K562 (cell line): ENCODE measurements at regions not wholly inside any gene's neighbourhood (a gene's known extent, or its start where the extent isn't known, plus 50 kb on each side); places are given as distances from the start of the nearest gene placed in this dataset.

Source experiments
- ATAC-seq: fragments of 200-7000 bp; cut with Tn5 transposase; 3 replicates; pipeline ENCODE4 v1.9.1; 2020; ENCODE audit warnings: moderate library complexity
- BruUV-seq: library from RNA; stranded (reverse); fragments of 400-500 nt; replicated peaks from 2 replicates; lab custom pipeline; 2021; lab: Mats Ljungman, UMichigan
- CTCF ChIA-PET: fragments of 300-600 bp; formaldehyde crosslinking; extraction: SDS; loops from one replicate; lab custom pipeline; 2021; ENCODE audit warnings: low intra/inter-chr PET ratio; lab: Yijun Ruan, JAX
- POLR2A ChIA-PET: fragments of 300-600, 350-650 bp; sonication (Branson Sonifier 250); formaldehyde crosslinking; extraction: SDS; loops from one replicate; lab custom pipeline; 2021; ENCODE audit warnings: antibody characterized with exemption, inconsistent platforms; lab: Yijun Ruan, JAX
- DNase-seq, 4 experiments: peaks; one replicate each; pipeline versions ENCODE4 v3.0.0 to v3.0.0-alpha.2; 2011 to 2018; ENCODE audit warnings: low spot score in 3 of 4, mixed read lengths in 3 of 4; ENCODE audit errors: extremely low read depth in 1 of 4
- FAIRE-seq: peaks from 2 replicates; lab custom pipeline; 2011; peaks lifted over from hg19 to GRCh38; lab: Jason Lieb, UNC
- H2AFZ ChIP-seq: 2 replicates; pipeline ENCODE4 v1.6.0; 2011; ENCODE audit warnings: low read depth, low read length, control low read depth, inconsistent platforms
- H3K27ac ChIP-seq: fragments of 200-600 bp; 3 replicates; pipeline ENCODE4 v1.8.0; 2011; ENCODE audit warnings: low read depth, mild to moderate bottlenecking, control low read depth, inconsistent platforms, low read length, moderate library complexity, mixed read lengths; ENCODE audit errors: extremely low read depth
- H3K27me3 ChIP-seq, 2 experiments: fragments of 300-600 bp in 1 of 2; 2 replicates in 1 of 2; 3 replicates in 1 of 2; pipeline versions ENCODE4 v1.6.0 to v1.8.0; 2011; ENCODE audit warnings: inconsistent platforms in 2 of 2, low read length in 2 of 2, mild to moderate bottlenecking in 1 of 2, mixed read lengths in 1 of 2, moderate library complexity in 1 of 2; ENCODE audit not compliant: control insufficient read depth in 2 of 2, insufficient read depth in 2 of 2
- H3K36me3 ChIP-seq: fragments of 300-600 bp; 3 replicates; pipeline ENCODE4 v1.8.0; 2011; ENCODE audit warnings: mild to moderate bottlenecking, low read length, inconsistent platforms; ENCODE audit not compliant: control insufficient read depth, insufficient read depth
- H3K4me1 ChIP-seq, 2 experiments: fragments of 200-600 bp in 1 of 2; replicated peaks in 1 of 2; 2 replicates in 1 of 2; 3 replicates in 1 of 2; pipeline versions ENCODE4 v1.5.1 to v1.8.0; 2011; ENCODE audit warnings: inconsistent platforms in 2 of 2, low read length in 2 of 2, mild to moderate bottlenecking in 1 of 2, mixed read lengths in 1 of 2, moderate library complexity in 1 of 2; ENCODE audit not compliant: control insufficient read depth in 2 of 2, insufficient read depth in 2 of 2
- H3K4me2 ChIP-seq: 2 replicates; pipeline ENCODE4 v1.6.1; 2011; ENCODE audit warnings: low read length, control low read depth, inconsistent platforms, mixed read lengths; ENCODE audit not compliant: insufficient read depth
- H3K4me3 ChIP-seq: fragments of 200-600 bp; sonication (generic), shearing (Covaris generic); 2 replicates; pipeline ENCODE4 v1.5.1; 2016; ENCODE audit warnings: control low read depth, inconsistent platforms
- H3K79me2 ChIP-seq: fragments of 200-600 bp; 3 replicates; pipeline ENCODE4 v1.8.0; 2011; ENCODE audit warnings: low read length, inconsistent platforms; ENCODE audit not compliant: control insufficient read depth, insufficient read depth
- H3K9ac ChIP-seq, 2 experiments: 2 replicates each; pipeline versions ENCODE4 v1.6.0 to v1.6.1; 2011; ENCODE audit warnings: low read depth in 2 of 2, low read length in 2 of 2, control low read depth in 1 of 2, inconsistent platforms in 1 of 2, mild to moderate bottlenecking in 1 of 2, mixed read lengths in 1 of 2; ENCODE audit not compliant: insufficient read depth in 1 of 2
- H3K9me1 ChIP-seq: one replicate; pipeline ENCODE4 v1.6.0; 2011; ENCODE audit warnings: inconsistent platforms, mild to moderate bottlenecking, low read length, moderate library complexity; ENCODE audit not compliant: control insufficient read depth, insufficient read depth
- H3K9me3 ChIP-seq: replicated peaks from 2 replicates; pipeline ENCODE4 v1.5.1; 2011; ENCODE audit warnings: low read depth, low read length, inconsistent platforms; ENCODE audit not compliant: control insufficient read depth, insufficient read depth
- H4K20me1 ChIP-seq: replicated peaks from 2 replicates; pipeline ENCODE4 v1.6.1; 2011; ENCODE audit warnings: low read length, inconsistent platforms, mixed read lengths; ENCODE audit not compliant: control insufficient read depth, insufficient read depth
- CEBPG ChIP-seq, 3 experiments: fragments of 200-800 bp in 1 of 3; sonication (Bioruptor generic) in 1 of 3; sonication (generic) in 1 of 3; formaldehyde crosslinking in 1 of 3; IDR thresholded peaks in 2 of 3; conservative IDR thresholded peaks in 1 of 3; 2 replicates each; pipeline versions ENCODE4 v1.6.1 to v1.8.0; 2016 to 2022; ENCODE audit warnings: missing compliant biosample characterization in 2 of 3, missing genetic modification characterization in 2 of 3, mild to moderate bottlenecking in 1 of 3, missing genetic modification reagents in 1 of 3
- CHCHD3 ChIP-seq: fragments of 250-450 bp; sonication (Bioruptor Pico); IDR thresholded peaks from 2 replicates; pipeline ENCODE4 v2.1.2; 2022; ENCODE audit warnings: mild to moderate bottlenecking
- FUS ChIP-seq: fragments of 200-400 bp; formaldehyde crosslinking; optimal IDR thresholded peaks from 2 replicates; pipeline ENCODE3; 2017; ENCODE audit warnings: low read depth, low read length
- KDM1A ChIP-seq, 2 experiments: fragments of 450-650 bp; IDR thresholded peaks; 2 replicates each; pipeline ENCODE4 v1.6.1; 2016; ENCODE audit warnings: mild to moderate bottlenecking in 2 of 2
- KDM5B ChIP-seq: fragments of 200-600 bp; sonication (generic); IDR thresholded peaks from 2 replicates; pipeline ENCODE4 v1.6.1; 2012; ENCODE audit warnings: low read depth, mild to moderate bottlenecking, moderate library complexity, low read length, control low read depth, inconsistent platforms; ENCODE audit not compliant: insufficient replicate concordance
- MCM7 ChIP-seq, 2 experiments: fragments of 450-650 bp; IDR thresholded peaks; 2 replicates each; pipeline ENCODE4 v1.6.1; 2016 to 2018
- NCOA2 ChIP-seq, 2 experiments: fragments of 450-650 bp; IDR thresholded peaks; 2 replicates each; pipeline ENCODE4 v1.6.1; 2018; ENCODE audit warnings: mild to moderate bottlenecking in 2 of 2, moderate library complexity in 1 of 2; ENCODE audit not compliant: partially characterized antibody in 2 of 2
- NEUROD1 ChIP-seq: fragments of 150-350 bp; IDR thresholded peaks from 2 replicates; pipeline ENCODE4 v1.6.1; 2014; ENCODE audit warnings: borderline replicate concordance, low read length, low read depth; ENCODE audit not compliant: partially characterized antibody
- PHB2 ChIP-seq: fragments of 450-650 bp; IDR thresholded peaks from 2 replicates; pipeline ENCODE4 v1.6.1; 2017; ENCODE audit warnings: low read depth
- SRSF1 ChIP-seq: fragments of 200-400 bp; formaldehyde crosslinking; IDR thresholded peaks from 2 replicates; pipeline ENCODE4 v1.6.1; 2017; ENCODE audit warnings: mild to moderate bottlenecking, low read depth, low read length, moderate library complexity
- TEAD4 ChIP-seq, 2 experiments: sonication (generic) in 1 of 2; formaldehyde crosslinking in 1 of 2; IDR thresholded peaks; 2 replicates each; pipeline versions ENCODE4 v1.6.1 to v1.8.0; 2012 to 2022; ENCODE audit warnings: borderline replicate concordance in 1 of 2, inconsistent platforms in 1 of 2, low read length in 1 of 2, mild to moderate bottlenecking in 1 of 2, missing genetic modification reagents in 1 of 2
- ZBTB17 ChIP-seq: fragments of 450-650 bp; formaldehyde crosslinking; IDR thresholded peaks from 2 replicates; pipeline ENCODE4 v1.4.0; 2020; ENCODE audit warnings: mild to moderate bottlenecking
- ZNF41 ChIP-seq: fragments of 250-450 bp; sonication (Bioruptor Pico); conservative IDR thresholded peaks from 2 replicates; pipeline ENCODE4 v1.4.0; 2020; ENCODE audit warnings: mild to moderate bottlenecking
- ZNF668 ChIP-seq: fragments of 250-450 bp; sonication (Bioruptor Pico); IDR thresholded peaks from 2 replicates; pipeline ENCODE4 v1.8.0; 2022; ENCODE audit warnings: mild to moderate bottlenecking, inconsistent platforms
- WGBS: fragments of 100-300 bp; shearing (Covaris generic); methylation state at CpG from one replicate; pipeline ENCODE4 v1.1.6; 2016; ENCODE audit warnings: low coverage, mixed read lengths; ENCODE audit not compliant: insufficient coverage; ENCODE audit errors: missing lambda C conversion rate; 5-methylcytosine and 5-hydroxymethylcytosine counted together
- in situ Hi-C: fragments of 300-500 bp; cut with MboI; formaldehyde crosslinking; loops from 4 replicates; pipeline ENCODE4 v1.15.0; 2018; ENCODE audit warnings: inconsistent platforms, mixed read lengths
- intact Hi-C: fragments of 100-400 bp; cut with micrococcal nuclease; formaldehyde crosslinking; loops from 2 replicates; pipeline ENCODE4 v1.14.2; 2022
- TF ChIP-seq, protein P1 (sequence below): fragments of 200-800 bp; sonication (Bioruptor generic); IDR thresholded peaks from 2 replicates; pipeline ENCODE4 v1.6.1; 2017; ENCODE audit warnings: missing genetic modification characterization, missing compliant biosample characterization

DNA sequence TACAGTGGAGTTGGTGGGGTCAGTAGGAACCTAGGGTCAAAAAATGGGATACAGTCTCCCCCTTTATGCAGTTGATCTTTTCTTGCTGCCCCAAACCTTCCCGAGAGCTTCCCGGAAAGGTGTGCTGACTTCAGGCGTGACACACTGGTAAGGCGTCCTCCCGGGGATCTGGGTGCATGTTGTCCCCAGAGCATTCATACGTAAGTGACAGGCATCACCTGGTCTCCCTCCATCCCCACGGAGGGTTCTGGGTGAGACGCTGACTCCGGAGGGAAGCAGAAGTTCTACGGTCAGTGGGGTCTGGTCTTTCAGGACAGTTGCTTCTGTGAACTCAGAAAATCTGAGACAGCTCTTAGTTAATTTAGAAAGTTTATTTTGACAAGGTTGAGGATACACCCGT is 159.6 kb upstream of the RTL1 start:
- 2% methylated on average over 10 of the region's 11 CpGs for whole genome bisulfite sequencing
- intact Hi-C loops (no loop called here), in situ Hi-C loops (no loop called here)
- ATAC-seq (no peak), FAIRE-seq (no peak), DNase-seq (no peak)
- Histone ChIP-seq H3K36me3 (no peaks in the 10 kb centered on the region), H3K27ac (no peak overlapping the region), H3K79me2 (no peaks in the 10 kb centered on the region), H4K20me1 (no peaks in the 10 kb centered on the region), H3K27me3 (peaks cover 0 to 36% of the 10 kb centered on the region in 2 experiments; a peak in 2 of 5 replicates), H3K4me3 (no peak overlapping the region), H3K4me2 (no peak overlapping the region), H3K9me3 (no peaks in the 10 kb centered on the region), H3K9ac (no peak overlapping the region), H2AFZ (no peak overlapping the region), H3K9me1 (no peaks in the 10 kb centered on the region), H3K4me1 (no peaks in the 10 kb centered on the region)
- BruUV-seq = no TSS peak
- CTCF ChIA-PET = no interaction called here
- POLR2A ChIA-PET = no interaction called here
- TF ChIP-seq NEUROD1 = no peak
- TF ChIP-seq ZNF668 (CRISPR knock-in tag) = no peak

DNA sequence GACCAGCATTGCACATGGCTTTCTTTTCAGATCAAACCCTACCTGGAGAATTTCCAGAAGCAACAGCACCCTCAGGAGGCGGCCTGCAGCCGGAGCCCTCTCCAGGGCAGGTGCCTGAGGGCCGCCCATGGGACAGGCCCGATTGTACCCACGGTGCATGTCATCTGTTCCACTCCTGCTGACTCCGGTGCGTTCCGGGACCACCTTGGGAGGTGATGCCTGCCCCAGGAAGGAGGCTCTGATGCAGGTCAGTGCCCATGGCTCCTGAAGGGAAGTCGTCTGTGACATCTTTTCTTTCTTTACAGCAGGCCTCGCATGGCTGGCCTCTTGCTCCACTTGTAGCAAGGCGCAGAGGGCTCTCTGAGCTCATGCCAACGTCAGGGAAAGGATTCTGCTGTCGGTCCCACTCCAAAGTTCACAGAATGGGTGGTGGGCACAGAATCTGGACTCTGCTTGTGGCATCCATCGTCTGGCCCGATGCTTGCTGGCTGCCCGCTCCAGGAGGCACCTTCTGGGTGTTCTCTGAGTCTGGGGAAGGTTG is 160.7 kb upstream of the RTL1 start:
- in situ Hi-C loops (no loop called here), intact Hi-C loops (no loop called here)
- WGBS = 7% methylated on average over 11 of the region's 16 CpGs
- ChIA-PET CTCF (no interaction called here), POLR2A (no interaction called here)
- FAIRE-seq (no peak), DNase-seq (no peak), ATAC-seq (no peak)
- no peaks in the 10 kb centered on the region for H3K36me3 ChIP-seq
- no peaks in the 10 kb centered on the region for H3K79me2 ChIP-seq
- no peaks in the 10 kb centered on the region for H3K9me1 ChIP-seq
- no peaks in the 10 kb centered on the region for H4K20me1 ChIP-seq
- H3K9me3 ChIP-seq = no peaks in the 10 kb centered on the region
- no peak overlapping the region for H3K4me2 ChIP-seq
- H3K4me1 ChIP-seq = no peaks in the 10 kb centered on the region
- no peak overlapping the region for H3K27ac ChIP-seq
- no peak overlapping the region for H2AFZ ChIP-seq
- no TSS peak for BruUV-seq
- no peak overlapping the region for H3K4me3 ChIP-seq
- peaks cover 0 to 36% of the 10 kb centered on the region in 2 experiments; a peak in 2 of 5 replicates for H3K27me3 ChIP-seq
- H3K9ac ChIP-seq = no peak overlapping the region
- no peak for TF ChIP-seq PHB2
- TF ChIP-seq CHCHD3 (CRISPR knock-in tag) = no peak
- no peak for TF ChIP-seq KDM5B
- no peak for TF ChIP-seq NCOA2 (IDR thresholded peaks at IDR 0.05; ENCODE audit: partially characterized antibody in 2 of 2)
- no peak for TF ChIP-seq ZBTB17 (CRISPR knock-in tag)
- TF ChIP-seq ZNF41 (CRISPR knock-in tag) = no peak
- no peak for TF ChIP-seq CEBPG (CRISPR knock-in tag; IDR thresholded peaks at IDR 0.05)
- no peak for TF ChIP-seq CEBPG (tag; conservative IDR thresholded peaks at IDR 0.05 in 1 of 2, IDR thresholded peaks at IDR 0.05 in 1 of 2)
- TF ChIP-seq KDM1A (IDR thresholded peaks at IDR 0.05) = no peak
- TF ChIP-seq SRSF1 = no peak
- TF ChIP-seq MCM7 (IDR thresholded peaks at IDR 0.05) = no peak
- no peak for TF ChIP-seq FUS
- no peak for TF ChIP-seq TEAD4 (IDR thresholded peaks at IDR 0.05; ENCODE audit: low read length)
- TF ChIP-seq TEAD4 (CRISPR knock-in tag; IDR thresholded peaks at IDR 0.05; ENCODE audit: borderline replicate concordance) = no peak
- TF ChIP-seq, protein P1, sequence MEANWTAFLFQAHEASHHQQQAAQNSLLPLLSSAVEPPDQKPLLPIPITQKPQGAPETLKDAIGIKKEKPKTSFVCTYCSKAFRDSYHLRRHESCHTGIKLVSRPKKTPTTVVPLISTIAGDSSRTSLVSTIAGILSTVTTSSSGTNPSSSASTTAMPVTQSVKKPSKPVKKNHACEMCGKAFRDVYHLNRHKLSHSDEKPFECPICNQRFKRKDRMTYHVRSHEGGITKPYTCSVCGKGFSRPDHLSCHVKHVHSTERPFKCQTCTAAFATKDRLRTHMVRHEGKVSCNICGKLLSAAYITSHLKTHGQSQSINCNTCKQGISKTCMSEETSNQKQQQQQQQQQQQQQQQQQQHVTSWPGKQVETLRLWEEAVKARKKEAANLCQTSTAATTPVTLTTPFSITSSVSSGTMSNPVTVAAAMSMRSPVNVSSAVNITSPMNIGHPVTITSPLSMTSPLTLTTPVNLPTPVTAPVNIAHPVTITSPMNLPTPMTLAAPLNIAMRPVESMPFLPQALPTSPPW (CRISPR knock-in tag) = no peak
